ENCODE measurements at regions not wholly inside any gene's neighbourhood (a gene's known extent, or its start where the extent isn't known, plus 50 kb on each side); places are given as distances from the start of the nearest gene placed in this dataset.

GRCh38 chr2:164066095-164066494 is 330.3 kb upstream of the FIGN start (continued):
- TF ChIP-seq RNF2 (IDR thresholded peaks at IDR 0.05; ENCODE audit: borderline replicate concordance, low read depth, low read length, missing control alignments, poor library complexity, severe bottlenecking) (no peak), RFX5 (IDR thresholded peaks at IDR 0.05; ENCODE audit: borderline replicate concordance, low read depth, low read length) (no peak), BRCA1 (IDR thresholded peaks at IDR 0.05; ENCODE audit: low read depth, low read length) (no peak)

All from H1 (cell line).